ENCODE measurements at regions not wholly inside any gene's neighbourhood (a gene's known extent, or its start where the extent isn't known, plus 50 kb on each side); places are given as distances from the start of the nearest gene placed in this dataset.

- TF ChIP-seq CTCF (IDR thresholded peaks at IDR 0.05; ENCODE audit: unreplicated experiment): no peak
- Mint-ChIP-seq H3K27me3 (ENCODE audit: unreplicated experiment) (no peaks in the 10 kb centered on the region), H3K9me3 (ENCODE audit: unreplicated experiment) (no peaks in the 10 kb centered on the region), H3K4me1 (ENCODE audit: unreplicated experiment) (peaks cover 5% of the 10 kb centered on the region), H3K36me3 (ENCODE audit: low read depth, unreplicated experiment) (no peaks in the 10 kb centered on the region), H3K4me3 (ENCODE audit: unreplicated experiment) (no peak overlapping the region), H3K27ac (ENCODE audit: unreplicated experiment) (no peak overlapping the region)
- no peak for DNase-seq (ENCODE audit: low spot score)
Measured at GRCh38 chr5:20605732-20606525, 617.9 kb upstream of the CDH18 start.

GRCh38 chr5:20604992-20605391, 617.0 kb upstream of the CDH18 start:
- Mint-ChIP-seq H3K27me3 (ENCODE audit: unreplicated experiment) (no peaks in the 10 kb centered on the region), H3K4me3 (ENCODE audit: unreplicated experiment) (no peak overlapping the region), H3K36me3 (ENCODE audit: low read depth, unreplicated experiment) (no peaks in the 10 kb centered on the region), H3K4me1 (ENCODE audit: unreplicated experiment) (peaks cover 5% of the 10 kb centered on the region), H3K27ac (ENCODE audit: unreplicated experiment) (no peak overlapping the region), H3K9me3 (ENCODE audit: unreplicated experiment) (no peaks in the 10 kb centered on the region)
- no peak for TF ChIP-seq CTCF (IDR thresholded peaks at IDR 0.05; ENCODE audit: unreplicated experiment)
- DNase-seq (ENCODE audit: low spot score): no peak

GRCh38 chr5:20601678-20602100, 613.7 kb upstream of the CDH18 start:
- Mint-ChIP-seq H3K27me3 (ENCODE audit: unreplicated experiment) (no peaks in the 10 kb centered on the region), H3K4me3 (ENCODE audit: unreplicated experiment) (no peak overlapping the region), H3K36me3 (ENCODE audit: low read depth, unreplicated experiment) (no peaks in the 10 kb centered on the region), H3K4me1 (ENCODE audit: unreplicated experiment) (peaks cover 5% of the 10 kb centered on the region), H3K9me3 (ENCODE audit: unreplicated experiment) (no peaks in the 10 kb centered on the region), H3K27ac (ENCODE audit: unreplicated experiment) (no peak overlapping the region)
- no peak for DNase-seq (ENCODE audit: low spot score)
- TF ChIP-seq CTCF (IDR thresholded peaks at IDR 0.05; ENCODE audit: unreplicated experiment): no peak

GRCh38 chr5:20590356-20590755, 602.4 kb upstream of the CDH18 start:
- no peaks in the 10 kb centered on the region for H3K9me3 Mint-ChIP-seq (ENCODE audit: unreplicated experiment)

More at GRCh38 chr5:20590356-20590755, 602.4 kb upstream of the CDH18 start:
- no peaks in the 10 kb centered on the region for H3K36me3 Mint-ChIP-seq (ENCODE audit: low read depth, unreplicated experiment)
- no peak overlapping the region for H3K4me3 Mint-ChIP-seq (ENCODE audit: unreplicated experiment)
- no peak overlapping the region for H3K27ac Mint-ChIP-seq (ENCODE audit: unreplicated experiment)
- no peak for DNase-seq (ENCODE audit: low spot score)
- no peak for TF ChIP-seq CTCF (IDR thresholded peaks at IDR 0.05; ENCODE audit: unreplicated experiment)
- H3K4me1 Mint-ChIP-seq (ENCODE audit: unreplicated experiment): no peaks in the 10 kb centered on the region
- no peaks in the 10 kb centered on the region for H3K27me3 Mint-ChIP-seq (ENCODE audit: unreplicated experiment)
